NOMO-1 (cell line): ENCODE measurements at regions not wholly inside any gene's neighbourhood (a gene's known extent, or its start where the extent isn't known, plus 50 kb on each side); places are given as distances from the start of the nearest gene placed in this dataset.
"Not testable (repeated sequence)": the region's sequence is repeated elsewhere in the genome, so short reads cannot be mapped to it uniquely, and the experiment has no call there.

Experiments
- DNase-seq, 2 experiments: peaks; one replicate each; lab custom pipeline; 2025; ENCODE audit not compliant: unreplicated experiment in 2 of 2; lab: John Stamatoyannopoulos, UW

DNA sequence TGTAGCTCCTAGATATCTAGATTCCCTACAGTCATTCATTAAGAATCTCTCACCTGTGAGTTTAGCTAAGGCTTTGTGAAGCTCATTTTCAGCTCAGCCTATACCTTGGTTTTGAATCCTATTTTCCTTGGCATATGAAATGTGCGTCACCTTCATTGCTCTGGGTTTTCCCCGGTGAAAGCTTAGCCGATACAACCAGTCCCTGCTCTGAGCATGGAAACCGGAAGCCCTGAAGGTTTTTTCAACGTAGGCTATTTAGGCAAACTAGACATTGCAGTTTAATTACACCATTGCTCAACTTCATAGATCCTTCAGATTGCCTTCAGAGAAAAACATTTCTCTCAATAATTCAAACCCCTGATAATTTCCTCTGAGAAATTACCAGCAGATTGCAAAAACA is 206.8 kb upstream of the TPRG1 start:
- DNase-seq = peak; percentile 78 to 87

DNA sequence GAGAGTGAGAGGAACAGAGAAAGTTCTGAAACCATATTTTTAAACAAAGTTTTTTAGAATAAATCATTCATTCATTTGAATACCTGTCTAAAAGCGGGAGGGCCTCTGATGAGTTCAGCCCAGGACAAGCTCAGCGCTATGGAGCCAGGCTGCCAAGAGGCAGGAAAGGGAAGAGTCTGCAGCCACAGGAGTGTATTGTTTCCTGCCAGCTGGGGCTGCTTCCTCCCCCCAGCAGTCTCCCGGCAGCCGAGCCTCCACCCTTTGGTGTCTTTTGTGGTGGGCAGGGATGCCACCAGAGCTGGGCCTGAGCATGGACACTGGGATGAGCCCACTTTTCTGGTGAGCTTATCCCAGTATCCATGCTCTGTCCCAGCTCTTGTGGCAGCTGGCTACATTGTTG is 199.5 kb upstream of the TPRG1 start:
- peak in 1 of 2 experiments; percentile 19 for DNase-seq

DNA sequence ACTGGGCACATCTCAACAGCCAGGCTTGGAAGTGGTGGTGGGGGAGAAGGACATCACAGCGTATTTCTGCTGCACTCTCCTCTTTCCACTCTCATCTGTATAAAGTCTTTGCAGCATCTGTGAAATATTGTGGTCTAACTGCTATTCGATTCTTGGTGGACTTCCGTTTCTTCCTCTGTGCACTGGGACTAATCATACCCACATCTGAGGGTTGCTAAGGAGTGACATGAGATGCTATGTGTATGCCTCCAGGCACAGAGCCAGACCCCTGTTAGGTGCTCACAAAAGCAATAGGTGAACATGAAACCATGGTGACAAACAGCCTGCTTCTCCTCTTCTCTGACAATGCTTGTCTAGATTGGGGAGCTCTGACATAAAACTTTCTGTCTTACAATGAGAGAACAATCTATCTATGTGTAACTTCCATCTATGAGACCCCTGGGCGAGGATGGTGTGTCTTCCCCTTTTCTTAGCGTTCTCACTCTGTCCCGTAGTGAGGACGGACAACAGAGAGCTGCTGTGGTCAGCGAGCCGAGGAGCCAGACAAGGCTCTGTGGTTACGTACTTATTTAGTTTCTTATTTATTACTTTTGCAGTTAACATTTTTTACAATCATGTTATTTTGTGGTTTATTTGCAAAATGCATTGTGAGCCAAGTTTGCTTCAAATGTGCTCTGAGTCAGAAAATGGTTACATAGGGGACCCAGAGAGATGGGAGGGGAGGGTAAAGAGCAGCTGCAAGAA is 196.7 kb upstream of the TPRG1 start:
- DNase-seq = peak; percentile 44 to 93

DNA sequence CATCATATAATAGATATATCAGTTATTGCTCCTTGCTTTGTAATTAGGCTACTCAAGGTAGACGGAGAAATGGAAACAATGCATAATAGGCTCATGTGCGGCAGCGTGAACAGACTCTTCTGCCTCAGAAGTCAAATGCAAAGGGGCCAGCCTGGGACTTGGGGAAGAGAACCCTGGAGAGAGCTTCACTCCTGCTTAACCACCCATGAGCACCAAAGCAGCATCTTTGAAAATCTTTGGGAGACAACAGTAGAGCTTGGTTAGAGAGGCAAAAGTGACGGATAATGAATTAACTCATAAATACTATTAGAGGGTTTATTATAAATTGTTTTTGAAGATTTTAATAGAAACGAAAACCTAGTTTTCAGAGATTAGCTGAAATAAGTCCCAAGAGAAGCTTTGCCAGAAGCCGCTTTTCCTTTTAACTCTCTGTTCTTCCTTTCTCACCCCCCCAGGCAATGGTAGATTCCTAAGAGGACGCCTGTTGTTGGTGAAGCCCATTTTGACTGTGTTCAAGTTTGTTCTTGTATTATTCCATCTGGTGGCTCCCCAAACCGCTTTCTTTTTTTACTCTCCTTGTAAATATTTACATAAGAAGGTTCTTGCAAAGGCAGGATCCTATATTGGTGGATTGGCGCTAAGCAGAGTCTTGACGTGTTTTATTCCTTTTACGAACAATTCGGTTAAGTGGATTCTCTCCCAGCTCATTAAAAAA is 196.0 kb upstream of the TPRG1 start:
- no peak for DNase-seq

DNA sequence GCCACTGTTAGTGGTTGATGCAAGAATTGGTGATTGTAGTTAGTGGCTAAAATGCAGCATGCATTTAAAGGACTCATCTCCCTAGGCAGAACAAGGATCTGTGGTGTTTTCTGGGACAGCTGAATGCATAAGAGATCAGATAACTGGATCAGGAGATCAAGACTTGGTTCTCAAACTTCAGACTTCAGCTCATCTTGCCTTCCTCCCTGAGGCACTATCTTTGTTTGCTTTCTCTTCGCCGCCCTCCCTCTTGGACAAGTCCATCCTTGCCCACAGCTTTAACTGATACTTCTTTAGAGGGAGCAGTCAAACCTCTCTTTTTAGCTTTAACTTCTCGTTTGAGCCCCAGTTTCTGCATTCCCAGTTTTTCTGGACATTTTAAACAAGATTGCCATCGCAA is 195.4 kb upstream of the TPRG1 start:
- no peak for DNase-seq

DNA sequence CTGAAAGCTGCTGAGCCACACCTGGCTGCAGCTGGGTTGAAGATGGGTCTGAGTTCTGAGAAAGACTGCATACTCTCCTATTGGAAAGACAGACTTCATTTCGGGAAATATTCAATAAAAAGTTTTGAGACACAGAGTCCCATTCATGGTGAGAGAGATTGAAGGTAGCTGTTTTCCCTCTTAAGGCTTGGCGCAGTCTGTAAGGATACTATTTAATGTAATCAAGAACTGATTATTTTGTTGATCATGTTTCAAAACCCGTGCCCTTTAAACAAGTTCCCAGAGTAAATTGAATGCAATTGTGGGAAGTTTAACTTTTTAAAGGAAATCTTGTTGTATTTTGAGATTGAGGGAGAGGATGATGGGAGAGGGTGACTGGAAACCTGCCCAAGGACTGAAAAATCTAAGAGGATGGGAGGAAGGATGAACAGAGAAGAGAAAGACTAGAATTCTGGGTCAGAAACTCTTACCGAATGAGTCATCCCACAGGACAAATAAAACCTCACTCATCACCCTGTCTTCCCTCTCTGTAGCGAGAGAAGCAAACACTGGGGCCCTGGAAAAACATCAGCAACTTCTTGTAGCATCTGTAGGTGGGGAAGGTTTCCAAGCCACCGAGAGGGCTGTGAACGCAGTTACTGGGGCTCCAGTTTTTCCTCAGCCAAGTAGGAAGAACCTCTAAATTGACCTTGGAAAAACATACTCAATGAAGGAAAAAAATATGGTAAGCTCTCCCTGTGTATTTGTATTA is 193.2 kb upstream of the TPRG1 start:
- DNase-seq = no peak

DNA sequence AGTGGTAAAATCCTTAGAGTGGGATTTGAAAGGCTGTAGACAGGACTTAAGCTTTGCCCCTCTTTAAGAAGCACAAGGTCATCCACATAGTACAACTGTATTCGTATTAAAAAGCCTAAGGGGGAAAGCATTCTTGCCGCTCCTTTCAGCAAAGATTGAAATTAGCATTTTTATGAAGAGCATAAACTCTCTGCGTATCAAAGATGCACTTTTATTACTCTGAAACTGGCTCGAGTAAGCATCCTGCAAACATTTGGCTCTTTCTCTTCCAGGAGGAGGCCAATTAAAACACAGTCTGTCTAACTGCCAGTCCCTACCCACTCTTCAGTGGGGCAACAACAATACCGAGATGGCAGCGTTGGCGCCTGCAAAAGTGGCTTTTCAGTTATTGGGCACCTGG is 192.5 kb upstream of the TPRG1 start:
- no peak for DNase-seq

DNA sequence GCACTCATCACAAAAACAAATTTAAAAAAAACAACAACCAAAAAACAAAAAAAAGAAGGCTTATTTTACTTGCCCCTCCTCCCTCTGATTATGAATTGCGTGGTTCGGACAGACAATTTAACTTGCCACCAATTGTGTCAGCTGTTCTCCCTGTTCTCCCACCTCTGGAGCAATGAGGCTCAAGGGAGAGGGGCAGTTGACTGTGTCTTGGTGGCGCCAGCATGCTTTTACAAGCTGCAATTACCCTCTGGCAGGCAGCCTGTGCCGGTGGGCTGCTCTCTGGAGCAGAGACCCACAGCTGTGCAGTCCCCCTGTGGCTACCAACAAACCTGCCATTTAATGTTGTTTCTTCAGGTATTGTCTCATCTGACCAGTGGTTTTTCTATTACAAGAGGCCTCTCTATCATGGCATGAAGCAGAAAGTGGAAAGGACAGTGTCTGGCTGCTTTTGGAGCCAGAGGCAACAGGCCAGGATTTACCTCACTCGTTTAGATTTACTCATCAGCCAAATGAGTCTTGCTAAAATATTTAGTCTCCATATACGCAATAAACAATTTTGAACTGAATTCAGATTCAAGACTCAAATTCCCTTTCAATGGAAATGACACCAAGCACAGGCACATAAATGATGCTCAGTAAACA is 192.0 kb upstream of the TPRG1 start:
- no peak for DNase-seq

DNA sequence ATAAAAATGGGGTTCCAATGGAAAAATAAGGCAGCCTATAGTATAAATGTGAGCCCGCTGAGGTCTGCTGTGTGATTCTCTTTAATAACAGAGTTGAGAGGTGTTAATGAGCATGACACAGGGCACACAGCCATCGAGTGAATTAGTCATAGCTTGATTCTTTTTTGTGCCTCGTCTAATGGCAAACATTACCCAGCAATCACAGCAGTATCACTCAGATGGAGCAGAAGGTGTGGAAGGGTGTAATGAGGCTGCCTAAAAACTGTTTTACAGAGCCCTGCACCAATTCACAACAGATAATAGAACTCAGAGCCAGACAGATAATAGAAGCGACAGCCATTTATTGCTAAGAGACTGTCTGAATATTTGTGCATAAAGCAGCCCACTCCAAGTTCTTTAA is 178.6 kb upstream of the TPRG1 start:
- DNase-seq = no peak

DNA sequence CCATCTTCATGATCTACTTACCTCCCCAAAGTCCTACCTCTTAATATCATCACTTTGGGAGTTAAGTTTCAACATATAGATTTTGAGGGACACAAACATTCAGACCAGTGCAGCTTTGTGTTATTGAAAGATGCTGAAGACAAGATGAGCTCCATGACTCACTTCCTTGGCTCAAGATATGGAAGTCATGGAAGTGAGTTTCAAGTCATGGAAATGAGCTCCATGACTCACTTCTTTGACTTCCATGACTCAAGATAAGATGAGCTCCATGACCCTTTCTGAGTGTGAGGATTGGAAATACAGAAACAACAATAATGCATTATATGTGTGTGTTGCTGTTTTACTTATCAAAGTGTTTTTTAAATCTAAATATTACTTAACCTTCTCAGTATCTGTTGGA is 170.2 kb upstream of the TPRG1 start:
- no peak for DNase-seq

DNA sequence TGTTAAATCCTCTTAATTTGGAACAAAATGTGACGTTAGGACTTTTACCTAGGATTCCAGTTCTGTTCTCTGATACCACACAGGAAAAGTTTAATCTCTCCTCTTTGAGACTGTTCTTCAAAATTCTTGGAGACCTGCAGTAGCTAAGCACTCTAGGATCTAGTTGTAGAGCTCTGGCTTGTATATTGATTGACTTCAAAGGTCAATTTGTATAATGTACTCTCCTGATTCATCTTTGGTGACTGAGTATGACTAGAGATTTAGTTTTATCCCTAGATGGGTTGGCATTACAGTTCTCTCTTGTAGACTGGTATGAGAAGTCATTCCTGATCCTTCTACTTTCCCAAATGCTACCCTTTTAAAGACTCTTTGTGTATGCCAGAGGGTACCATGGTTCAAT is 168.4 kb upstream of the TPRG1 start:
- no peak for DNase-seq

DNA sequence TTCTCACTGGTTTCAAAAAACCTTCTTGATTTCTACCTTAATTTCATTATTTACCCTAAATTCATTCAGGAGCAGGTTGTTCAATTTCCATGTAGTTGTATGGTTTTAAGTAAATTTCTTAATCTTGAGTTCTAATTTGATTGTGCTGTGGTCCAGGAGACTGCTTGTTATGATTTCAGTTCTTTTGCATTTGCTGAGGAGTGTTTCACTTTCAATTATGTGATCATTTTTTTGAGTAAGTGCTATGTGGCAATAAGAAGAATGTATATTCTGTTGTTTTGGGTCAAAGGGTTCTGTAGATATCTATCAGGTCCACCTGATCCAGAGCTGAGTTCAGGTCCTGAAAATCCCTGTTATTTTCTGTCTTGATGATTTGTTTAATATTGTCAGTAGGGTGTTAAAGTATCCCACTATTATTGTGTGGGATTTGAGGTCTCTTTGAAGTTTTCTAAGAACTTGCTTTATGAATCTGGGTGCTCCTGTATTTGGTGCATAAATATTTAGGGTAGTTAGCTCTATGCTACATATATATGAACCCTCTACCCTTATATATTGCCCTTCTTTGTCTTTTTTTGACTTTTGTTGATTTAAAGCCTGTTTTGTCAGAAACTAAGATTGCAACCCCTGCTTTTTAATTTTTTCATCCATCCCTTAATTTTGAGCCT is 158.4 kb upstream of the TPRG1 start:
- DNase-seq = no peak

DNA sequence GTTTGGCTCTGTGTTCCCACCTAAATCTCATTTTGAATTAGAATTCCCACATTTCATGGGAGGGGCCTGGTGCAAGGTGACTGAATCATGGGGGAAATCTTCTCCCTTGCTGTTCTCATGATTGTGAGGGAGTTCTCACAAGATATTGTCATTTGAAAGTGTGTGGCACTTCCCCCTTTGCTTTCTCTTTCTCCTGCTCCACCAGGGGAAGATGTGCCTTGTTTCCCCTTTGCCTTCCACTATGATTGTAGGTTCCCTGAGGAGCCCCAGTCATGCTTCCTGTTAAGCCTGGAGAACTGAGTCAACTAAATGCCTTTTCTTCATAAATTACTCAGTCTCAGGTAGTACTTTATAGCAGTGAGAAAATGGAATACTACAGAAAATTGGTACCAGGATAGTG is 157.2 kb upstream of the TPRG1 start:
- DNase-seq = no peak

DNA sequence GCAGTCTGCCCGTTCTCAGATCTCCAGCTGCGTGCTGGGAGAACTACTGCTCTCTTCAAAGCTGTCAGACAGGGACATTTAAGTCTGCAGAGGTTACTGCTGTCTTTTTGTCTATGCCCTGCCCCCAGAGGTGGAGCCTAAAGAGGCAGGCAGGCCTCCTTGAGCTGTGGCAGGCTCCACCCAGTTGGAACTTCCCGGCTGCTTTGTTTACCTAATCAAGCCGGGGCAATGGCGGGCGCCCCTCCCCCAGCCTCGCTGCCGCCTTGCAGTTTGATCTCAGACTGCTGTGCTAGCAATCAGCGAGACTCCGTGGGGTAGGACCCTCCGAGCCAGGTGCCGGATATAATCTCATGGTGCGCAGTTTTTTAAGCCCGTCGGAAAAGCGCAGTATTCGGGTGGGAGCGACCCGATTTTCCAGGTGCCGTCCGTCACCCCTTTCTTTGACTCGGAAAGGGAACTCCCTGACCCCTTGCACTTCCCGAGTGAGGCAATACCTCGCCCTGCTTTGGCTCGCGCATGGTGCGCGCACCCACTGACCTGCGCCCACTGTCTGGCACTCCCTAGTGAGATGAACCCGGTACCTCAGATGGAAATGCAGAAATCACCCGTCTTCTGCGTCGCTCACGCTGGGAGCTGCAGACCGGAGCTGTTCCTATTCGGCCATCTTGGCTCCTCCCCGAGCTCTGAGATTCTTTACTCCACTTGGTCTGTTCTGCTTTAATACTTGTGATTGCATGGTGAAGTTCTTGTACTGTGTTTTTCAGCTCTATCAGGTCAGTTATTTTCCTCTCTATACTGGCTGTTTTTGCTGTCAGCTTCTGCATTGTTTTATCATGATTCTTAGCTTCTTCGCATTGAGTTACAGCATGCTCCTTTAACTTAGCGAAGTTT is 148.9 kb upstream of the TPRG1 start:
- DNase-seq = not testable (repeated sequence)

DNA sequence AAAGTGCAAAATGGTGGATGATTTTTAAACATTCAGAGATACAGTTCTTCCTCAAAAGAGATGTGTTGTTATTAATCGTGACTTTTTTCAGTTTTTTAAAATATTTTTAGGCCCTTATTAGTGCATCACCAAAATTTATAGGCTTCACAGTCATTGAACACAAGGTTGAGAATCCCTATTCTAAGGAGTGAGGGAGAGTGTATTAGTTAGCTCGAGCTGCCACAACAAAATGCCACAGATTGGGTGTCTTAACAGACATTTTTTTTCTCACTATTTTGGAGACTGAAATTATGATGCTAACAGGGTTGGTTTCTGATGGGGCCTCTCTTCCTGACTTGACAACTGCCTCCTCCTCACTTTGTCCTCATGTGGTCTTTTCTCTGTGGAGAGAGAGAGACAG is 145.9 kb upstream of the TPRG1 start:
- no peak for DNase-seq

DNA sequence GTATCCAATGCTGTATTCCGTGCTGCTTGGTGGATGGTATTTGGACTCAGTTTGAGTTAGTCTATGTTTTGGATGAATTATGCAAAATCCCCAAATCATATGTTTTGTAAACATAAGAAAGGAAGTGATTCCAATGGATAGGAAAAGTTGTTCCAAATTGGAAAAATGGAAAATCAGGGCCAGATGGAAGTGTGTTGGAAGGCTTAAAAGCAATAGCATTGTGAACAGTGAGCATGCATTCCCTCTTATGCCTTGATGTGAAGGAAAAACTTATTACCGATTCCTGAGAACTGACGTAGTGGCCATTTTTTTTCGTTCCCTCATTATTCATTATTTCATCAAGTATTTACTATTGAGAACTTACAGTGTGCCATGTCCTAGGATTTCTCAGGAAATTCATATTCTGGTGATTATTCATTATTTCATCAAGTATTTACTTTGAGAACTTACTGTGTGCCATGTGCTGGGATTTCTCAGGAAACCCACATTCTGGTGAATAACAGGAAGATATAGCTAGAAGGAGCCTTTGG is 144.1 kb upstream of the TPRG1 start:
- DNase-seq = no peak

DNA sequence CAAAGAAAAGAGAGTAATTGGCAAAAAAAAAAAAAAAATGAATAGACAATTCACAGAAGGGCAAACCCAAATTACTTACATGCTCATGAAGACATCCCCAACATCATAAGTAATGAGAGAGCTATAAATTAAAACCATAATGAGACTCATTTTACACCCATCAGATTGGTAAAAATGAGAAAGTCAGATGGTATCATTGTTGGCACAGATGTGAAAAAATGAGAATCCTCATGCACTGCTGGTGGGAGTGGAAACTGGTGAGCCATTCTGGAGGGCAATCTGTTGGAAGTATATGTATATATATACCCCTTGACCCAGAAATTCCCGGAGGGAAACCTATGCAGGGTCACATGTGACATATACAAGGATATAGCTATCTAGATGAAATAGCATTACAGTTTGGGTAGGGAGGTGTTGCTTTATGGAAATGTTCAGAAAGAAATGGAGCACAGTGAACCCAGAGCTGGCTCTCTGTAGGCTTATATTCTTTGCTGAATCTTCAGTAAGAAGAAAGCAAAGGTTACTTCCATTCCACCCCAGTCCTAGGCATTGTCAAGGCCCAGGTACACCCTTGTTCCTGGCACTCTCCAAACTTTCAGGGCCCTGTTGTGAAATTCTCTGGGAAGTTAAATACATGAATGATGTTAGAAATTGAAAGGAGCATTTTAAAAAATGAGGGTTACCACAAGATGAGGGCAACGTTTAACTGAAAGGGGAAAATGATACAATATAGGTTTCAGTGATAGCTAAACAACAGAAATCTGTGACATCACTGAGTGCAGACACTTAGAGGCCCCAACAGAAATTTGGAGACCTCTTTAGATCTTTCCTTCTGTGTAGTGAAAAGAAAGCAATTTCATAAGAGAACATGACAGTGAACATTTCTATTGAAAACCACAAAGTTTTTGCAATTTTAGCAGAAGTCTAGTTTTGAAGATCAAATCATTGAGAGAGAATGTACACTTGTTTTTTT is 132.7 kb upstream of the TPRG1 start:
- DNase-seq = peak; percentile 34 to 80

DNA sequence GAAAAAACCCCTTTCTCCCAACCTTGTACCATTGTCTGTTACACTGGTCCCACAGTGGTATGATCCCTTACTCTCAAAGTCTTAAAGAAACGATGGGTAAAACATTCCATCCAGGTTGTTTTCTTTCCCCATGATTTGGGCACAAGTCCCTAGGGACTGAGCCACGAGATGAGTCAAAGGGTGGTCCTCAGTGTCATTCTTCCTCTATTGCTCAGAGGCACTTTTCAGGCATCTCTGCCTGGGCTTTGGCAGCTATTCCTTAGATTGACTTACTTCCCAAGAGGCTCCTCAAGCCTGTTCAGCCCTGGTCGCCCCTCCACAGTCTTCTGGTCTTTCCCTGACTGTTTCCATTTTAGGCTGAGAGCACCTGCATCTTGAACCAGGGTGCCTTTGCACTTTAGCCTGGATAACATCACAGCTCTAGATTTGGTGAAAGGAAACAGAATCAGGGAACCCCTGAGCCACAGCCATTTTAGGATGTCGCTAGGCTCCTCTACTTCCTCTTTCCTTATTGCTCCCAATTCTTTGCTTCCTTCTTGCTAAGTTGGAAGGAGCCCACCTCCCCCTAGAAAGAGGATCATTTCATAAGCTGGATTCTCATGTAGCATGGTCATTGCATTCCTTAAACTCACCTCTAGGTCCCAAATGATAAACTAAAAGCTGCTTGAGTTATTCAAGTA is 131.0 kb upstream of the TPRG1 start:
- peak; percentile 30 to 39 for DNase-seq
